Bronchial epithelial cell (primary cell): ENCODE measurements at regions not wholly inside any gene's neighbourhood (a gene's known extent, or its start where the extent isn't known, plus 50 kb on each side); places are given as distances from the start of the nearest gene placed in this dataset.

Experiments
- DNase-seq: peaks from one replicate; pipeline ENCODE4 v3.0.0-alpha.2; 2010; ENCODE audit warnings: low read depth
- FAIRE-seq: peaks from 2 replicates; lab custom pipeline; 2011; peaks lifted over from hg19 to GRCh38; lab: Jason Lieb, UNC
- H3K27me3 ChIP-seq: 2 replicates; pipeline ENCODE4 v1.5.1; 2011; ENCODE audit warnings: low read length; ENCODE audit not compliant: control insufficient read depth, insufficient read depth
- H3K36me3 ChIP-seq: 2 replicates; pipeline ENCODE4 v1.5.1; 2011; ENCODE audit warnings: low read length; ENCODE audit not compliant: control insufficient read depth, insufficient read depth
- H3K4me3 ChIP-seq: 2 replicates; pipeline ENCODE4 v1.5.1; 2011; ENCODE audit warnings: mild to moderate bottlenecking, low read depth, low read length, control low read depth
- CTCF ChIP-seq: IDR thresholded peaks from 2 replicates; pipeline ENCODE4 v1.5.1; 2011; ENCODE audit warnings: mild to moderate bottlenecking, moderate library complexity, low read length, control low read depth, inconsistent platforms; ENCODE audit not compliant: insufficient read depth, severe bottlenecking

DNA sequence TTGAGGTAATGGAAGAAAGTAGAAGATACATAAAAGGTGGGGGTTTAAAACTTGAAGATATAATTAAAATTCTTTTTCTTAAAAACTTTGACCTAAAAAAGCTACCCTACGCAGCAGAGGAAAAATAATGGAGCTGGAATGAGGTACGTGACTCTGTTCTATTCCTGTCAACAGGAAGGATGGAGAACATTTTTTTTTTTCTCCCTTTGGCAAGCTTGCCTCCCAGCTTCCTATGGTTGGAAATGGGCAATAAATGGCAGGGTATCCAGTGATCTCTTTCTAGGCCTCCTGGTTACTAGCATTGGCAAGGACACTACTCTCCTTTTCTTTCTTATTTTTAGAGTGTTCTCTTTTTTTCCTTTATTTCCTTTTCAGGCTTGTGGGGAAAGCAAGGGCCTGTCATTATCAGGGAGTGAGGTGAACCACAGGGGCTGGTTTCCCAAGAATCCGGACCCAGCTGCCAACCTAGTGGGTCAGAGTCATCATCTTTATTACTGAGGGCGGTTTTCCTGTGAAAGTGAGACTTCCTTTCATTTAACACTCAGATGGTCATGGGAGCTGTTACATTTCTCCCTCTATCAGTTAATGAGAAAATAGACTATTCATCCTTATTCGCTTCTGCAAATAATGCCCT is 224.6 kb downstream of the SPRY1 start:
- DNase-seq (no peak), FAIRE-seq (no peak)
- Histone ChIP-seq H3K36me3 (no peaks in the 10 kb centered on the region), H3K4me3 (no peak overlapping the region), H3K27me3 (no peaks in the 10 kb centered on the region)
- TF ChIP-seq CTCF = no peak

GRCh38 chr4:123622572-123622971 is 226.0 kb downstream of the SPRY1 start:
- no peak overlapping the region for H3K4me3 ChIP-seq
- no peak for TF ChIP-seq CTCF
- no peak for FAIRE-seq
- no peaks in the 10 kb centered on the region for H3K27me3 ChIP-seq
- no peak for DNase-seq
- H3K36me3 ChIP-seq = no peaks in the 10 kb centered on the region

- no peak for FAIRE-seq
- Histone ChIP-seq H3K4me3 (no peak overlapping the region), H3K27me3 (no peaks in the 10 kb centered on the region), H3K36me3 (no peaks in the 10 kb centered on the region)
- DNase-seq = no peak
- no peak for TF ChIP-seq CTCF
Observed at GRCh38 chr4:123623611-123624010, 227.0 kb downstream of the SPRY1 start.

DNA sequence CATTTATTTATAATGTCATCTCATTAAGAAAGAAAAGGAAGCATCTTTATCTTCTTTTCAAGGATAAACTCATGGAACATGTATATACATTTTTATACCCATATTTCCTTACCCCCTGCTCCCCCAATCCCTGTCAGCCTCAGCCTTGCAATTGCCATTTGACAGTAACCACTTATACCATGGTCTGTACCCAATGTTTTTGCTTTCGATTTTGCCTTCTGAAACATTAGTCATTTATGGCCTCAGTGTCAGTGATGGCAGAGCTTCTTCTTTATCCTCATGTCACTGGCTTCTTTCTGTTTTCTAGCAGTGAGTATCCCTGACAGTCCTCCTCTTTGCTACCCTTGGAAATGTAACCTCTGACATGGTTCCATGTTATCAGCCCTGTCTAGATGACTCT is 228.4 kb downstream of the SPRY1 start:
- TF ChIP-seq CTCF = no peak
- Histone ChIP-seq H3K4me3 (no peak overlapping the region), H3K27me3 (no peaks in the 10 kb centered on the region), H3K36me3 (no peaks in the 10 kb centered on the region)
- FAIRE-seq (no peak), DNase-seq (no peak)

- Histone ChIP-seq H3K36me3 (no peaks in the 10 kb centered on the region), H3K27me3 (no peaks in the 10 kb centered on the region), H3K4me3 (no peak overlapping the region)
- TF ChIP-seq CTCF = no peak
- DNase-seq (peak; percentile 10), FAIRE-seq (no peak)
Observed at GRCh38 chr4:123628288-123628687, 231.7 kb downstream of the SPRY1 start.
